ENCODE measurements at regions not wholly inside any gene's neighbourhood (a gene's known extent, or its start where the extent isn't known, plus 50 kb on each side); places are given as distances from the start of the nearest gene placed in this dataset.

GRCh38 chr4:56181140-56181953 is 205.9 kb downstream of the AASDH start:
- POLR2A ChIA-PET: interaction anchor here (0.6 kb wide), 1 partner anchor 18 kb away, joined by 5 read pairs; no protein-coding TSS in a partner anchor

GRCh38 chr4:56169061-56169460 is 218.2 kb downstream of the AASDH start:
- Histone ChIP-seq H3K9ac (no peak overlapping the region), H3K27ac (ENCODE audit: low read depth in 2 of 2, low read length in 1 of 2) (no peak overlapping the region), H3K36me3 (replicated peaks in 1 of 2; ENCODE audit: control insufficient read depth in 1 of 2, insufficient read depth in 2 of 2, low read length in 1 of 2) (no peaks in the 10 kb centered on the region), H3K9me2 (no peaks in the 10 kb centered on the region), H3K4me1 (ENCODE audit: control insufficient read depth in 1 of 2, insufficient read depth in 2 of 2, low read depth in 1 of 2, low read length in 1 of 2) (peaks cover 0 to 5% of the 10 kb centered on the region in 2 experiments; a peak in 1 of 4 replicates), H3K9me3 (no peaks in the 10 kb centered on the region; the same call in 1 of the 2 replicates), H3K27me3 (ENCODE audit: insufficient read depth) (no peaks in the 10 kb centered on the region), H3K4me3 (ENCODE audit: low read depth in 2 of 2, low read length in 1 of 2) (no peak overlapping the region), H3K4me2 (no peak overlapping the region), H3F3A (replicated peaks; ENCODE audit: insufficient read depth) (no peaks in the 10 kb centered on the region), H3K79me2 (ENCODE audit: insufficient read depth) (no peaks in the 10 kb centered on the region), H4K20me1 (ENCODE audit: insufficient read depth) (no peaks in the 10 kb centered on the region), H2AFZ (ENCODE audit: low read depth) (no peak overlapping the region)
- DNase-seq: no peak
- 67% methylated on average over 2 of the region's 2 CpGs for WGBS (ENCODE audit: low lambda C conversion rate)
- ChIA-PET CTCF (interaction anchor here (0.7 to 0.8 kb wide), 2 partner anchors 9 to 47 kb away, joined by 3 to 4 read pairs; no protein-coding TSS in a partner anchor), POLR2A (no interaction called here)
- no peak for TF ChIP-seq RAD21 (IDR thresholded peaks at IDR 0.05; ENCODE audit: low read length)
- no peak for TF ChIP-seq RXRA (IDR thresholded peaks at IDR 0.05; ENCODE audit: borderline replicate concordance, low read depth)
- no peak for TF ChIP-seq TEAD4 (IDR thresholded peaks at IDR 0.05; ENCODE audit: borderline replicate concordance, insufficient read depth)
- no peak for TF ChIP-seq YY1 (IDR thresholded peaks at IDR 0.05; ENCODE audit: low read depth)
- TF ChIP-seq MXI1 (IDR thresholded peaks at IDR 0.05; ENCODE audit: low read depth, low read length): no peak
- TF ChIP-seq CHD2 (IDR thresholded peaks at IDR 0.05; ENCODE audit: low read length, partially characterized antibody): no peak
- no peak for TF ChIP-seq ZBTB33 (IDR thresholded peaks at IDR 0.05; ENCODE audit: borderline replicate concordance, low read depth)
- TF ChIP-seq IRF3 (IDR thresholded peaks at IDR 0.05; ENCODE audit: low read depth, low read length): no peak
- TF ChIP-seq TCF12 (IDR thresholded peaks at IDR 0.05): no peak
- no peak for TF ChIP-seq SMC3 (IDR thresholded peaks at IDR 0.05; ENCODE audit: low read depth, low read length)
- no peak for TF ChIP-seq GABPA (IDR thresholded peaks at IDR 0.05; ENCODE audit: low read depth)
- no peak for TF ChIP-seq NFIC (IDR thresholded peaks at IDR 0.05; ENCODE audit: borderline replicate concordance)
- TF ChIP-seq GATA2 (CRISPR knock-in tag; IDR thresholded peaks at IDR 0.05): no peak
- no peak for TF ChIP-seq REST (IDR thresholded peaks at IDR 0.05; ENCODE audit: low read depth, low read length)

More at GRCh38 chr4:56181140-56181953, 205.9 kb downstream of the AASDH start:
- Histone ChIP-seq H4K20me1 (ENCODE audit: insufficient read depth) (no peaks in the 10 kb centered on the region), H3K9ac (no peak overlapping the region), H3K79me2 (ENCODE audit: insufficient read depth) (no peaks in the 10 kb centered on the region), H3K9me3 (no peaks in the 10 kb centered on the region), H2AFZ (ENCODE audit: low read depth) (no peak overlapping the region), H3K4me2 (no peak overlapping the region), H3K27ac (ENCODE audit: low read depth in 2 of 2, low read length in 1 of 2) (peak overlapping the region in 1 of 2 experiments; percentile 18; a peak in 1 of 4 replicates), H3K9me2 (no peaks in the 10 kb centered on the region), H3K27me3 (ENCODE audit: insufficient read depth) (no peaks in the 10 kb centered on the region), H3K4me1 (ENCODE audit: control insufficient read depth in 1 of 2, insufficient read depth in 2 of 2, low read depth in 1 of 2, low read length in 1 of 2) (peaks cover 0 to 6% of the 10 kb centered on the region in 2 experiments; a peak in 1 of 4 replicates), H3F3A (replicated peaks; ENCODE audit: insufficient read depth) (no peaks in the 10 kb centered on the region), H3K4me3 (ENCODE audit: low read depth in 2 of 2, low read length in 1 of 2) (no peak overlapping the region), H3K36me3 (replicated peaks in 1 of 2; ENCODE audit: control insufficient read depth in 1 of 2, insufficient read depth in 2 of 2, low read length in 1 of 2) (peaks cover 0 to 3% of the 10 kb centered on the region in 2 experiments)
- no peak for TF ChIP-seq SIN3A (IDR thresholded peaks at IDR 0.05; ENCODE audit: borderline replicate concordance, low read depth, low read length)
- TF ChIP-seq IRF3 (IDR thresholded peaks at IDR 0.05; ENCODE audit: low read depth, low read length): no peak
- no peak for TF ChIP-seq EZH2phosphoT487 (IDR thresholded peaks at IDR 0.05; ENCODE audit: borderline replicate concordance, low read depth)
- no peak for TF ChIP-seq GATA2 (CRISPR knock-in tag; IDR thresholded peaks at IDR 0.05)
- TF ChIP-seq FOXM1 (IDR thresholded peaks at IDR 0.05; ENCODE audit: low read depth): no peak
- TF ChIP-seq CHD2 (IDR thresholded peaks at IDR 0.05; ENCODE audit: low read length, partially characterized antibody): no peak
- TF ChIP-seq MXI1 (IDR thresholded peaks at IDR 0.05; ENCODE audit: low read depth, low read length): no peak
- DNase-seq: no peak
- CTCF ChIA-PET: interaction anchor here (1.2 kb wide), 1 partner anchor 232 kb away, joined by 3 read pairs; the partner anchor contains the start of gene CEP135
- WGBS (ENCODE audit: low lambda C conversion rate): 84% methylated on average over 5 of the region's 5 CpGs
